ENCODE measurements at regions not wholly inside any gene's neighbourhood (a gene's known extent, or its start where the extent isn't known, plus 50 kb on each side); places are given as distances from the start of the nearest gene placed in this dataset.
"Not testable (repeated sequence)": the region's sequence is repeated elsewhere in the genome, so short reads cannot be mapped to it uniquely, and the experiment has no call there.

GRCh38 chr1:178589042-178589441 is 76.1 kb downstream of the TEX35 start:
- H3K4me1 Mint-ChIP-seq: peaks cover 47 to 72% (median 68%) of the 10 kb centered on the region in 3 donors
- not testable (repeated sequence) for H3K27me3 Mint-ChIP-seq, H3K36me3 Mint-ChIP-seq, H3K9me3 Mint-ChIP-seq
- peak overlapping the region; percentile 1 to 71 (median 68) for H3K27ac Mint-ChIP-seq
- H3K4me3 Mint-ChIP-seq: peak overlapping the region; percentile 3 to 58 (median 28)

GRCh38 chr1:178591811-178592210 is 78.9 kb downstream of the TEX35 start:
- H3K27me3 Mint-ChIP-seq, H3K36me3 Mint-ChIP-seq, H3K9me3 Mint-ChIP-seq: not testable (repeated sequence)
- Mint-ChIP-seq H3K4me3 (peak overlapping the region in 1 of 4 donors; percentile 42), H3K4me1 (peaks cover 59 to 85% (median 80%) of the 10 kb centered on the region in 3 donors), H3K27ac (peak overlapping the region in 1 of 3 donors; percentile 19)

GRCh38 chr1:178593515-178593914 is 80.6 kb downstream of the TEX35 start:
- peaks cover 14% of the 10 kb centered on the region for H3K36me3 Mint-ChIP-seq
- H3K9me3 Mint-ChIP-seq: peaks cover 2 to 10% (median 6%) of the 10 kb centered on the region in 3 donors
- H3K27me3 Mint-ChIP-seq: no peaks in the 10 kb centered on the region
- peak overlapping the region in 1 of 3 donors; percentile 20 for H3K27ac Mint-ChIP-seq
- H3K4me3 Mint-ChIP-seq: peak overlapping the region in 2 of 4 donors; percentile 58 to 66
- H3K4me1 Mint-ChIP-seq: peaks cover 63 to 82% (median 77%) of the 10 kb centered on the region in 3 donors

GRCh38 chr1:178594133-178594532 is 81.2 kb downstream of the TEX35 start:
- Mint-ChIP-seq H3K36me3 (peaks cover 14% of the 10 kb centered on the region), H3K27me3 (no peaks in the 10 kb centered on the region), H3K27ac (peak overlapping the region in 2 of 3 donors; percentile 3 to 69), H3K9me3 (peaks cover 2 to 10% (median 5%) of the 10 kb centered on the region in 3 donors), H3K4me1 (peaks cover 62 to 82% (median 77%) of the 10 kb centered on the region in 3 donors), H3K4me3 (peak overlapping the region in 2 of 4 donors; percentile 66 to 83)

GRCh38 chr1:178595491-178595890 is 82.6 kb downstream of the TEX35 start:
- H3K4me1 Mint-ChIP-seq: peaks cover 63 to 81% (median 78%) of the 10 kb centered on the region in 3 donors
- no peak overlapping the region for H3K4me3 Mint-ChIP-seq
- H3K27me3 Mint-ChIP-seq: no peaks in the 10 kb centered on the region
- peaks cover 21% of the 10 kb centered on the region for H3K36me3 Mint-ChIP-seq
- H3K27ac Mint-ChIP-seq: peak overlapping the region in 1 of 3 donors; percentile 15
- peaks cover 4 to 13% (median 12%) of the 10 kb centered on the region in 3 donors for H3K9me3 Mint-ChIP-seq

GRCh38 chr1:178599087-178599486 is 86.2 kb downstream of the TEX35 start:
- peaks cover 61 to 74% (median 64%) of the 10 kb centered on the region in 3 donors for H3K4me1 Mint-ChIP-seq
- H3K36me3 Mint-ChIP-seq: peaks cover 22% of the 10 kb centered on the region
- peak overlapping the region; percentile 58 to 93 (median 87) for H3K27ac Mint-ChIP-seq
- no peaks in the 10 kb centered on the region for H3K27me3 Mint-ChIP-seq
- peak overlapping the region in 3 of 4 donors; percentile 20 to 78 (median 69) for H3K4me3 Mint-ChIP-seq
- peaks cover 5 to 8% (median 6%) of the 10 kb centered on the region in 3 donors for H3K9me3 Mint-ChIP-seq

- H3K27me3 Mint-ChIP-seq: no peaks in the 10 kb centered on the region
- peak overlapping the region in 2 of 3 donors; percentile 87 to 93 for H3K27ac Mint-ChIP-seq
- H3K4me1 Mint-ChIP-seq: peaks cover 56 to 71% (median 57%) of the 10 kb centered on the region in 3 donors
- peaks cover 20% of the 10 kb centered on the region for H3K36me3 Mint-ChIP-seq
- peak overlapping the region in 3 of 4 donors; percentile 15 to 69 (median 20) for H3K4me3 Mint-ChIP-seq
- H3K9me3 Mint-ChIP-seq: peaks cover 5 to 8% (median 6%) of the 10 kb centered on the region in 3 donors
Measured at GRCh38 chr1:178599745-178600144, 86.8 kb downstream of the TEX35 start.

GRCh38 chr1:178603926-178604325 is 91.0 kb downstream of the TEX35 start:
- peak overlapping the region in 1 of 4 donors; percentile 13 for H3K4me3 Mint-ChIP-seq
- H3K36me3 Mint-ChIP-seq: peaks cover 8% of the 10 kb centered on the region
- H3K4me1 Mint-ChIP-seq: peaks cover 54 to 74% (median 59%) of the 10 kb centered on the region in 3 donors
- peaks cover 5 to 8% (median 6%) of the 10 kb centered on the region in 3 donors for H3K9me3 Mint-ChIP-seq
- peak overlapping the region; percentile 77 to 93 (median 78) for H3K27ac Mint-ChIP-seq
- no peaks in the 10 kb centered on the region for H3K27me3 Mint-ChIP-seq

- Mint-ChIP-seq H3K4me1 (peaks cover 43 to 65% (median 51%) of the 10 kb centered on the region in 3 donors), H3K4me3 (peak overlapping the region in 3 of 4 donors; percentile 63 to 92 (median 87)), H3K9me3 (no peaks in the 10 kb centered on the region), H3K27me3 (no peaks in the 10 kb centered on the region), H3K36me3 (no peaks in the 10 kb centered on the region), H3K27ac (peak overlapping the region; percentile 95 to 98 (median 97))
Measured at GRCh38 chr1:178606839-178607238, 93.9 kb downstream of the TEX35 start.

- peak overlapping the region in 3 of 4 donors; percentile 63 to 92 (median 87) for H3K4me3 Mint-ChIP-seq
Measured at GRCh38 chr1:178607718-178608408, 95.0 kb downstream of the TEX35 start.

GRCh38 chr1:178609015-178609414 is 96.1 kb downstream of the TEX35 start:
- Mint-ChIP-seq H3K27ac (peak overlapping the region; percentile 40 to 97 (median 95)), H3K27me3 (no peaks in the 10 kb centered on the region), H3K9me3 (no peaks in the 10 kb centered on the region), H3K36me3 (no peaks in the 10 kb centered on the region), H3K4me1 (peaks cover 44 to 57% (median 55%) of the 10 kb centered on the region in 3 donors), H3K4me3 (peak overlapping the region in 3 of 4 donors; percentile 57 to 92 (median 87))

More at GRCh38 chr1:178607718-178608408, 95.0 kb downstream of the TEX35 start:
- Mint-ChIP-seq H3K27ac (peak overlapping the region; percentile 95 to 97 (median 97)), H3K9me3 (no peaks in the 10 kb centered on the region), H3K4me1 (peaks cover 43 to 61% (median 52%) of the 10 kb centered on the region in 3 donors), H3K27me3 (no peaks in the 10 kb centered on the region), H3K36me3 (no peaks in the 10 kb centered on the region)

GRCh38 chr1:178610690-178611410 is 97.9 kb downstream of the TEX35 start:
- Mint-ChIP-seq H3K27ac (peak overlapping the region in 1 of 3 donors; percentile 33), H3K4me1 (peaks cover 42 to 58% (median 52%) of the 10 kb centered on the region in 3 donors), H3K4me3 (peak overlapping the region in 1 of 4 donors; percentile 82)
- not testable (repeated sequence) for H3K36me3 Mint-ChIP-seq, H3K9me3 Mint-ChIP-seq, H3K27me3 Mint-ChIP-seq

- H3K27me3 Mint-ChIP-seq: no peaks in the 10 kb centered on the region
- H3K36me3 Mint-ChIP-seq: peaks cover 3% of the 10 kb centered on the region
- H3K4me1 Mint-ChIP-seq: peaks cover 35 to 54% (median 45%) of the 10 kb centered on the region in 3 donors
- H3K9me3 Mint-ChIP-seq: no peaks in the 10 kb centered on the region
- no peak overlapping the region for H3K4me3 Mint-ChIP-seq
- H3K27ac Mint-ChIP-seq: no peak overlapping the region
Measured at GRCh38 chr1:178612261-178612660, 99.4 kb downstream of the TEX35 start.

- H3K4me1 Mint-ChIP-seq: peaks cover 27 to 51% (median 38%) of the 10 kb centered on the region in 3 donors
- H3K27ac Mint-ChIP-seq: peak overlapping the region in 1 of 3 donors; percentile 81
- H3K27me3 Mint-ChIP-seq: no peaks in the 10 kb centered on the region
- H3K4me3 Mint-ChIP-seq: peak overlapping the region in 1 of 4 donors; percentile 63
- H3K36me3 Mint-ChIP-seq: peaks cover 3% of the 10 kb centered on the region
- no peaks in the 10 kb centered on the region for H3K9me3 Mint-ChIP-seq
Measured at GRCh38 chr1:178613271-178613945, 100.5 kb downstream of the TEX35 start.
